ENCODE measurements at regions not wholly inside any gene's neighbourhood (a gene's known extent, or its start where the extent isn't known, plus 50 kb on each side); places are given as distances from the start of the nearest gene placed in this dataset.
"Not testable (repeated sequence)": the region's sequence is repeated elsewhere in the genome, so short reads cannot be mapped to it uniquely, and the experiment has no call there.

- not testable (repeated sequence) for ATAC-seq (ENCODE audit: low read depth); H3K4me3 ChIP-seq (ENCODE audit: severe bottlenecking); H3K27me3 ChIP-seq (ENCODE audit: insufficient read depth, poor library complexity, severe bottlenecking); H3K9me3 ChIP-seq (ENCODE audit: severe bottlenecking); H3K27ac ChIP-seq (ENCODE audit: poor library complexity, severe bottlenecking); H3K4me1 ChIP-seq (ENCODE audit: insufficient read depth, poor library complexity, severe bottlenecking); H3K36me3 ChIP-seq (ENCODE audit: low read depth)
- peak; percentile 70 for DNase-seq (ENCODE audit: low spot score)
Observed at GRCh38 chr14:19161251-19162033, 194.2 kb downstream of the POTEM start.

GRCh38 chr14:19162034-19162706 is 194.9 kb downstream of the POTEM start:
- ATAC-seq (ENCODE audit: low read depth); H3K9me3 ChIP-seq (ENCODE audit: severe bottlenecking): not testable (repeated sequence)

DNA sequence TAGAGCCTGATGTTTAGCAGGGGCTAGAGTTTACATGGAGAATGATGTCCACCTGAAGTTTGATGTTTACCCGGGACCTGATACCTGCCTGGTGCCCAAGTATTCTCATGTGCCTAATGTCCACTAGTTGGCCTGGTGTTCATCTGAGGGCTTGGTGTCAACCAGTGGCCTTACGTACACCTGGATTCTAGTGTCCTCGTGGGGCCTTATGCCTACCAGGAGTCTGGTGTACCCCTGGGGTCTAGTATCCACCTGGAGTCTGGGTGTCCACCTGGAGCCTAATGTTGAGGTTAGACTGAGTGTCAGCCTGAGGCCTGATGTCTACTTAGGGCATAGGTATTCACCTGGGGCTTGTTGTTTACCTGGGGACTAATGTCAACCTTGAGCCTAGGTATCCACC is 195.7 kb downstream of the POTEM start:
- H3K9me3 ChIP-seq (ENCODE audit: severe bottlenecking); H3K27me3 ChIP-seq (ENCODE audit: insufficient read depth, poor library complexity, severe bottlenecking); H3K36me3 ChIP-seq (ENCODE audit: low read depth); H3K4me3 ChIP-seq (ENCODE audit: severe bottlenecking); H3K27ac ChIP-seq (ENCODE audit: poor library complexity, severe bottlenecking); H3K4me1 ChIP-seq (ENCODE audit: insufficient read depth, poor library complexity, severe bottlenecking); DNase-seq (ENCODE audit: low spot score); ATAC-seq (ENCODE audit: low read depth): not testable (repeated sequence)

More at GRCh38 chr14:19162034-19162706, 194.9 kb downstream of the POTEM start:
- not testable (repeated sequence) for H3K4me3 ChIP-seq (ENCODE audit: severe bottlenecking); DNase-seq (ENCODE audit: low spot score); H3K27ac ChIP-seq (ENCODE audit: poor library complexity, severe bottlenecking); H3K36me3 ChIP-seq (ENCODE audit: low read depth); H3K4me1 ChIP-seq (ENCODE audit: insufficient read depth, poor library complexity, severe bottlenecking); H3K27me3 ChIP-seq (ENCODE audit: insufficient read depth, poor library complexity, severe bottlenecking)

GRCh38 chr14:19163891-19164290 is 196.7 kb downstream of the POTEM start:
- not testable (repeated sequence) for DNase-seq (ENCODE audit: low spot score); H3K4me1 ChIP-seq (ENCODE audit: insufficient read depth, poor library complexity, severe bottlenecking); H3K4me3 ChIP-seq (ENCODE audit: severe bottlenecking); ATAC-seq (ENCODE audit: low read depth); H3K27ac ChIP-seq (ENCODE audit: poor library complexity, severe bottlenecking); H3K36me3 ChIP-seq (ENCODE audit: low read depth); H3K27me3 ChIP-seq (ENCODE audit: insufficient read depth, poor library complexity, severe bottlenecking); H3K9me3 ChIP-seq (ENCODE audit: severe bottlenecking)

GRCh38 chr14:19164426-19164825 is 197.2 kb downstream of the POTEM start:
- H3K27ac ChIP-seq (ENCODE audit: poor library complexity, severe bottlenecking); H3K4me1 ChIP-seq (ENCODE audit: insufficient read depth, poor library complexity, severe bottlenecking); H3K36me3 ChIP-seq (ENCODE audit: low read depth); H3K27me3 ChIP-seq (ENCODE audit: insufficient read depth, poor library complexity, severe bottlenecking); H3K4me3 ChIP-seq (ENCODE audit: severe bottlenecking); H3K9me3 ChIP-seq (ENCODE audit: severe bottlenecking); ATAC-seq (ENCODE audit: low read depth); DNase-seq (ENCODE audit: low spot score): not testable (repeated sequence)

DNA sequence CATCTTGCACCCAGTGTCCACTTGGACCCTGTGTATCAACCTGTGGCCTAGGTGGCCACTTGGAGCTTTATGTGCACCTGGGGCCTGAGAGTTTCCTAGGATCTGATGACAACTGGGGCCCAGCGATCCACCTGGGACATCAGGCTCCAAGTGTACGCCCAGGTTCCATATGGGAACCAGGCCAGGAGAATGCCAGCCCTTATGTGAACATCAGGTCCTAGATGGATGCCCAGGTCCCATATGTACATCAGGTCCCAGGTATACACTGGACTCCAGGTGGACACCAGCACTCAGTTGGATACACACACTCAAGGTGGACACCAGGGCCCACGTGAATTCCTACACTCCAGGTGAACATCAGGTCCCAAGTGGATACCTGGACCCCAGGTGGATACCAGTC is 198.8 kb downstream of the POTEM start:
- H3K9me3 ChIP-seq (ENCODE audit: severe bottlenecking); ATAC-seq (ENCODE audit: low read depth); H3K27me3 ChIP-seq (ENCODE audit: insufficient read depth, poor library complexity, severe bottlenecking): not testable (repeated sequence)

DNA sequence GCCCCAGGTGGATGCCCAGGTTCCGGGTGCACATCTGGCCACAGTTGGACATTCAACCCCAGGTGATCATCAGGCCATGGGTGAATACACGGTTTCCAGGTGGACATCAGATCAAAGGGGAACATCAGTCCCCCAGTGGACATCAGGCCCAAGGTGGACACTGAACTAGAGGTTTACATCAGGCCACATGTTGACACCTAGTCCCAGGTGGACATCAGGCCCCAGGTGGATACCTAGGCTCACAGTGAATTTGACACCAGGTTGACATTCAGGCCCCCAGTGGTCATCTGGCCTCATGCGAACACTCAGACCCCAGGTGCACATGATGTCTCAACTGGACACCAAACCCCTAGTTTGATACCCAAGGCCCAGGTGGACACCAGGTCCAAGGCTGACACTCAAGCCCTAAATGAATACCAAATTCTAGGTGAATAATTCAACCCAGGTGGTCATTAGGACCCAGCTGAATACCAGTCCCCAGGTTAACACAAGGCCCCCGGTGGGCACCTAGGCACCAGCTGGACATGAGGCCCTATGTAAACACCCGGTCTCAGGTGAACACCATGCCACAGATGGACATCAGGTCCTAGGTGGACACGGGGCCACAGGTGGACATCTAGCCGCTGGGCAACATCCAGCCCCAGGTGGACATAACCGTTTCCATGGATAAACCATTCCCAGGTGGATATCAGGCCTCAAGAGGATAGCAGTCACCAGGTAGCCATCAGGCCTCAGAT is 200.4 kb downstream of the POTEM start:
- H3K36me3 ChIP-seq (ENCODE audit: low read depth); H3K27ac ChIP-seq (ENCODE audit: poor library complexity, severe bottlenecking): not testable (repeated sequence)

More for the DNA sequence above, 198.8 kb downstream of the POTEM start:
- H3K27ac ChIP-seq (ENCODE audit: poor library complexity, severe bottlenecking); DNase-seq (ENCODE audit: low spot score); H3K4me3 ChIP-seq (ENCODE audit: severe bottlenecking); H3K36me3 ChIP-seq (ENCODE audit: low read depth); H3K4me1 ChIP-seq (ENCODE audit: insufficient read depth, poor library complexity, severe bottlenecking): not testable (repeated sequence)

DNA sequence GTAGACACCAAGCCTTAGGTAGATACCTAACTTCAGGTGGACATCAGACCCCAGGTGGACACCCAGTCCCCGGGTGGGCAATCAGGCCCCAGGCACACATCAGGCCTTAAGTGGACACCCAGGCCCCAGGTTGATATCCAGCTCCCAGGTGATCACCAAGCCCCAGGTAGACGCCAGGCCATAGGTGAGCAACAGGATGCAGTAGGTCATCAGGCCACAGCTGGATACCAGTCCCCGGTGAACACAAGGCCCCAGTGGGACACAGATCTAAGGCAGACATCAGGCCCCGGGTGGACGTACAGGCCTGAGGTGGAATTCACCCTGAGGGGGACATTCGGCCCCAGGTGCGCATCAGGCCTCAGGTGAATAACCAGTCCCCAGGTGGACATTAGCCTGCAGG is 201.0 kb downstream of the POTEM start:
- not testable (repeated sequence) for H3K27ac ChIP-seq (ENCODE audit: poor library complexity, severe bottlenecking); H3K36me3 ChIP-seq (ENCODE audit: low read depth); H3K27me3 ChIP-seq (ENCODE audit: insufficient read depth, poor library complexity, severe bottlenecking); H3K4me1 ChIP-seq (ENCODE audit: insufficient read depth, poor library complexity, severe bottlenecking); ATAC-seq (ENCODE audit: low read depth); H3K4me3 ChIP-seq (ENCODE audit: severe bottlenecking); H3K9me3 ChIP-seq (ENCODE audit: severe bottlenecking)
- peak; percentile 71 for DNase-seq (ENCODE audit: low spot score)

More for the DNA sequence above, 200.4 kb downstream of the POTEM start:
- peak; percentile 56 for DNase-seq (ENCODE audit: low spot score)
- not testable (repeated sequence) for H3K9me3 ChIP-seq (ENCODE audit: severe bottlenecking); ATAC-seq (ENCODE audit: low read depth); H3K27me3 ChIP-seq (ENCODE audit: insufficient read depth, poor library complexity, severe bottlenecking); H3K4me3 ChIP-seq (ENCODE audit: severe bottlenecking); H3K4me1 ChIP-seq (ENCODE audit: insufficient read depth, poor library complexity, severe bottlenecking)

DNA sequence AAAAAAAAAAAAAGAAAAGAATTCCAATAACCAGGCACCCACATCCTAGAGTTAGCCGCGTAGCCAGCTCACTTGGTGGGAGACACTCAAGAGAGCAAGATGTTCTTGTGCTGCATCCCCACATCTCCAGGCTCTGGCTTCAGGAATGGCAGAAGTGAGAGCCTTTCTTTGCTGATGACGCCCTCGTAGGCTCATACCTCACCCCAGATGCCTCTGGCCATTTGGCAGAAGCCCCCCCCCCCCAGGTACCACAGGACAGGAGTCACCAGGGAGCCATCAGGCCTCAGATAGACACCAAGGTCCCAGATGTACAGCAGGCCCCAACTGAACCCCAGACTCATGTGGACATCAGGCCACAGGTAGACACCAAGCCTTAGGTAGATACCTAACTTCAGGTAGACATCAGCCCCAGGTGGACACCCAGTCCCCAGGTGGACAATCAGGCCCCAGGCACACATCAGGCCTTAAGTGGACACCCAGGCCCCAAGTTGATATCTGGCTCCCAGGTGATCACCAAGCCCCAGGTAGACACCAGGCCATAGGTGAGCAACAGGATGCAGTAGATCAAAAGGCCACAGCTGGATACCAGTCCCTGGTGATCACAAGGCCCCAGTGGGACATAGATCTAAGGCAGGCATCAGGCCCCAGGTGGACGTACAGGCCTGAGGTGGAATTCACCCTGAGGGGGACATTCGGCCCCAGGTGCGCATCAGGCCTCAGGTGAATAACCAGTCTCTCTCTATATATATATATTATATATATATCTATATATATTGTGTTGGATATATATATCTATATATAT is 202.5 kb downstream of the POTEM start:
- H3K36me3 ChIP-seq (ENCODE audit: low read depth); H3K27ac ChIP-seq (ENCODE audit: poor library complexity, severe bottlenecking); H3K4me3 ChIP-seq (ENCODE audit: severe bottlenecking); DNase-seq (ENCODE audit: low spot score); H3K9me3 ChIP-seq (ENCODE audit: severe bottlenecking); H3K27me3 ChIP-seq (ENCODE audit: insufficient read depth, poor library complexity, severe bottlenecking); ATAC-seq (ENCODE audit: low read depth); H3K4me1 ChIP-seq (ENCODE audit: insufficient read depth, poor library complexity, severe bottlenecking): not testable (repeated sequence)

DNA sequence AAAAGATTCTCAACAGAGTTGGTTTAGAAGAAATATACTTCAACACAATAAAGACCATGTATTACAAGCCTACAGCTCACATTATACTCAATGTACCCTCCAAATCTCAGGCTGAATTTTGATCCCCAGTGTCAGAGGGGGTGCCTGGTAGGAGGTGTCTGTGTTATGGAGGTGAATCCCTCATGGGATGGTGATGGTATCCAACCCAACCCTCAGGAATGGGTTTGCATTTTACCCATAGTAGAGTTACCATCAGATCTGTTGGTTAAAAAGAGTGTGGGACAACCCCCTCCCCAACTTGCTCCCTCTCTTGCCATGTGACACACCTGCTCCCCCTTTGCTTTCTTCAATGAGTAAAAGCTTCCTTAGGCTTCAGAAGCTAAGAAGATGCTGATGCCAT is 205.5 kb downstream of the POTEM start:
- H3K27ac ChIP-seq (ENCODE audit: poor library complexity, severe bottlenecking); ATAC-seq (ENCODE audit: low read depth); DNase-seq (ENCODE audit: low spot score); H3K4me1 ChIP-seq (ENCODE audit: insufficient read depth, poor library complexity, severe bottlenecking); H3K36me3 ChIP-seq (ENCODE audit: low read depth); H3K4me3 ChIP-seq (ENCODE audit: severe bottlenecking); H3K9me3 ChIP-seq (ENCODE audit: severe bottlenecking): not testable (repeated sequence)
- H3K27me3 ChIP-seq (ENCODE audit: insufficient read depth, poor library complexity, severe bottlenecking) = peaks cover 11% of the 10 kb centered on the region
